Activated T-cell treated with anti-CD3 and anti-CD28 coated beads for 24 hours (primary cell): ENCODE measurements at regions not wholly inside any gene's neighbourhood (a gene's known extent, or its start where the extent isn't known, plus 50 kb on each side); places are given as distances from the start of the nearest gene placed in this dataset.

Experiments
- DNase-seq: peaks from one replicate; pipeline ENCODE4 v3.0.0-alpha.2; 2020; ENCODE audit warnings: low read depth

DNA sequence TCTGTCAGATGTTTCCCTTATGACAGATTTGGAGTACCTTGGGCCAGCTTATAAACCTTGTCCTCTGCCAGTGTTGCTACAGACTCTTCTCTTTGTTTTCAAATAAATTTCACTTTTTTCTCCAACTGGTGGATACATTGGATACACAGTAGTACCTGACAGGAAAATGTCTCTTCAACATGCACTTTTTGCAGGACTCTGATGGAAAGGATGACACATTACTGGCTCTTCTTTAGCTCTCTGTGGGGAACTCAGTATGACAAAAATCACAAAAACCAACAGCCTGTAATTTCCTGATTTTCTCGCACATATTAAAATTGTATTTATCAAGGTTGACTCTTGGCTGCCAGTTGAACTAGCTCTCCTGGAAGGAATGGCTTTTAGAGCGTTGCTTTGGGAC, 61.3 kb upstream of the GIMD1 start:
- no peak for DNase-seq

DNA sequence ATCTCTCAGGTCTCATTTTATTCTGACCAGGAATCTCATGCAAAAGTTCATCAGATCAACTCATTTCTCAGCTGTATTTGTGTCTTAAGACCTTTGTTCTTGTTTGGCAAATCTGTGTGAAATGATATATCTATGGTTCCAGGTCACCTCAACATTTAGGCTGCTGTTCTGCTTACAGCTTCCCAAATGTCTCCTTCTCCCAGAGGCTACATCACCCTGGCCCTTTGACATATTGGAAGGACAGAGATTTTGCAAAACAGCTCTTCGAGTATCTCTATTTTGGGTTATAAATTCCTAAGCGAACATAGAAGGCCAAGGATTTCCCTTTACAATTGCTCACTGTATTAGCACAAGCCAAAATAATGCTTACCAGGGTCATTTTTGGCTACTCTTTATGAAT, 57.5 kb upstream of the GIMD1 start:
- DNase-seq: no peak

DNA sequence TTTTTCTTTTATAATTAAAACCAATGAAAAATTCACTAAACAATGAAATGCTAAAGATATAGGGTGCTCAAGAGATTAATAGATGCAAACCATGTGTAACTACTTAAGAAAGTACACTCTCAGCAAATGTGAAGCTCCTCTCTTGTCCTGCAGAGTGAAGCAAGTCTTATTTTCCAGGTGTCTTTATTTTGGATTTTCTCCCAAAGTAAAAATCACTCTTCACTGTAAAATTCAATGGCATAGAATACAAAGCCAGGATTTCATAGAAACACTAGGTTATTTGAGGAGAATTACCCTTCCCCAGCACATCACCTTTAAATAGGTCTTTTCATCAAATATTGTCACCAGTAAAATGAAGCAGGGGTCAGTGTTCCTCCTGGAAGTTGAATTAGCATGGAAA, 57.0 kb upstream of the GIMD1 start:
- no peak for DNase-seq

GRCh38 chr4:106424426-106424825, 55.8 kb upstream of the GIMD1 start:
- no peak for DNase-seq

- no peak for DNase-seq
Measured at GRCh38 chr4:106423791-106424190, 55.2 kb upstream of the GIMD1 start.

- DNase-seq: no peak
Measured at GRCh38 chr4:106422766-106423165, 54.2 kb upstream of the GIMD1 start.

DNA sequence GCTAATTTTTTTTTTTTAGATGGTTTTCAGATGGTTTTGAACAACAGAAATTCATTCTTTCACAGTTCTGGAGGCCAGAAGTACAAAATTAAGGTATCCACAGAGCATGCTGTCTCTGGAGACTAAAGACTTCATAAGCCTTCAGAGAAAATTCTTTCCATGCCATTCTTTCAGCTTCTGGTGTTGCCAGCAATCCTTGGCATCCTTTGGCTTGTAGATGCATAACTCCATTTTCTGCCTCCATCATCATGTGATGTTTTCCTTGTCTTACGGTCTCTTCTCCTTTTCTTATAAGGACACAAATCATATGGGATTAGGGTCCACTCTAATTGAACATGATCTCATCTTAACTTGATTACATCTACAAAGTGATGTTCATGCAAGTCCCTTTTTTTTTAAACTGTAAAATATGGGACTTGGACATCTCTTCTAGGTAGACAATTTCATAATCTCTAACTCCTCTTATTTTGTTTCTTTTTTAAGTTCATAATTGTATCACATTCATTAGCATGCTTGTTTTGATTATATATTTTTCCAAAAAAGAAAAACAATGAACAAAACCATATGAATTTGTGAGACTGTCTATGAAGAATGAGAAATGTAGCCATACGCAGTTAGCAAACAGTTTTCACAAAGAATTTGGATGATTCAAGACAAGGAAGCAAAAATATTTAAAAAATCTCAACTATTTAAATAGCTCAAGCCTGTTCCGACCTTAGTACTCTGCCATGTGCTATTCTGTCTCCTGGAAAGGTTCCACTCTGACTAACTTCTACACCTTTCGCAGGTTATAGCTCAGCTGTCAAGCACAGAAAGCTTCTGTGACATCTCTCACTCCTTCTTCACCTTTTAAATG, 53.1 kb upstream of the GIMD1 start:
- no peak for DNase-seq

DNA sequence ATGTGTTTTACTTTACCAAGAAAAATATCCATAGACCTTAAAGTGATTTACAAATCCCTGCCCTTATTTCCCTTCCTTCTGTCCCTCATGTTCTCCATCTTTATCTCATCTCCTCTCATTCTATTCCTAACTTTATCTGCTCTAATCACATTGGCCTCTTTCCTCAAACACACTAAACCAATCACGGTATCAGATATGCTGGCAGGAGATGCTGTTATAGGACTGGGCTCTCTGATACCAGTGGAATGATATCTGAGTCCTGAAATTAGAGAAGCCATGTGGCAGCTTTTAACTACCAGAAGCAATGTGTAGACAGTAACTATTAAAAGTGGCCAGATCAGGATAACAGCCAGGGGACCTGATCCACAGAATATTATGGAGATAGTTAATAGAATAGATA, 49.9 kb upstream of the GIMD1 start:
- no peak for DNase-seq
